ENCODE measurements at regions not wholly inside any gene's neighbourhood (a gene's known extent, or its start where the extent isn't known, plus 50 kb on each side); places are given as distances from the start of the nearest gene placed in this dataset.

- TF ChIP-seq ZFP36L1 (CRISPR knock-in tag; IDR thresholded peaks at IDR 0.05) (no peak), CBX1 (IDR thresholded peaks at IDR 0.05; ENCODE audit: low read depth) (peak; percentile 76), ZBTB2 (CRISPR knock-in tag; IDR thresholded peaks at IDR 0.05; ENCODE audit: low read depth) (no peak), ARID2 (CRISPR knock-in tag; IDR thresholded peaks at IDR 0.05; ENCODE audit: borderline replicate concordance) (no peak), ZNF143 (CRISPR knock-in tag; IDR thresholded peaks at IDR 0.05) (peak; percentile 65), HDAC1 (CRISPR knock-in tag; IDR thresholded peaks at IDR 0.05) (peak; percentile 78), STAG1 (CRISPR knock-in tag; IDR thresholded peaks at IDR 0.05) (peak; percentile 35), NR1H2 (CRISPR knock-in tag; IDR thresholded peaks at IDR 0.05; ENCODE audit: borderline replicate concordance, low read depth) (no peak), ZNF552 (CRISPR knock-in tag; IDR thresholded peaks at IDR 0.05; ENCODE audit: borderline replicate concordance) (no peak; the same call in 1 of the 2 replicates), POGK (CRISPR knock-in tag; conservative IDR thresholded peaks at IDR 0.05) (0 out of 2 replicates have a peak, but pooled peaks have one; percentile 50), ZBTB44 (CRISPR knock-in tag; IDR thresholded peaks at IDR 0.05) (0 out of 2 replicates have a peak, but pooled peaks have one; percentile 22), PHF21A (CRISPR knock-in tag; IDR thresholded peaks at IDR 0.05) (peak; percentile 98), ZFP90 (CRISPR knock-in tag; IDR thresholded peaks at IDR 0.05; ENCODE audit: borderline replicate concordance) (no peak), SP4 (CRISPR knock-in tag; IDR thresholded peaks at IDR 0.05) (0 out of 2 replicates have a peak, but pooled peaks have one; percentile 18), ZNF577 (CRISPR knock-in tag; IDR thresholded peaks at IDR 0.05; ENCODE audit: borderline replicate concordance, low read depth) (no peak), ZNF883 (CRISPR knock-in tag; IDR thresholded peaks at IDR 0.05; ENCODE audit: not compliant biosample characterization) (no peak), FOXO4 (CRISPR knock-in tag; conservative IDR thresholded peaks at IDR 0.05) (no peak), ZNF724P (CRISPR knock-in tag; IDR thresholded peaks at IDR 0.05; ENCODE audit: borderline replicate concordance) (no peak), ZNF160 (CRISPR knock-in tag; IDR thresholded peaks at IDR 0.05) (no peak), ZNF792 (CRISPR knock-in tag; IDR thresholded peaks at IDR 0.05) (peak; percentile 94), RELA (CRISPR knock-in tag; IDR thresholded peaks at IDR 0.05) (no peak; the same call in none of the 2 replicates)
Measured at GRCh38 chr20:17856024-17856564, 112.5 kb downstream of the SNX5 start (continued).

Measured in HepG2 (cell line).